Transverse colon (tissue), 4 donors: ENCODE measurements at regions not wholly inside any gene's neighbourhood (a gene's known extent, or its start where the extent isn't known, plus 50 kb on each side); places are given as distances from the start of the nearest gene placed in this dataset.

Experiments
- DNase-seq: peaks from one replicate; pipeline ENCODE4 v3.0.0-alpha.2; 2019
- H3K27ac ChIP-seq, 4 donors: fragments of 200-600 bp; sonication (generic); 2 replicates each; pipeline ENCODE4 v1.5.1; 2016 to 2018; ENCODE audit warnings: inconsistent platforms in 4 of 4
- H3K27me3 ChIP-seq: fragments of 200-600 bp; sonication (generic); 2 replicates; pipeline ENCODE4 v1.5.1; 2017; ENCODE audit warnings: inconsistent platforms
- H3K36me3 ChIP-seq, 4 donors: fragments of 200-600 bp; sonication (generic); 2 replicates each; pipeline ENCODE4 v1.5.1; 2017 to 2019; ENCODE audit warnings: inconsistent platforms in 4 of 4
- H3K4me1 ChIP-seq, 4 donors: fragments of 200-600 bp; sonication (generic); 2 replicates each; pipeline ENCODE4 v1.5.1; 2017 to 2020; ENCODE audit warnings: inconsistent platforms in 4 of 4
- H3K4me3 ChIP-seq, 4 donors: fragments of 200-600 bp; sonication (generic); 1 replicate in 1 of 4; 2 replicates in 3 of 4; pipeline versions ENCODE4 v1.5.1 to v1.6.1; 2017 to 2019; ENCODE audit warnings: inconsistent platforms in 4 of 4
- H3K9me3 ChIP-seq, 2 donors: fragments of 200-600 bp; sonication (generic); 2 replicates each; pipeline ENCODE4 v1.5.1; 2017 to 2019; ENCODE audit warnings: inconsistent platforms in 2 of 2
- EP300 ChIP-seq: sonication (generic); formaldehyde crosslinking; IDR thresholded peaks from one replicate; pipeline ENCODE4 v1.6.1; 2017; ENCODE audit warnings: antibody characterized with exemption, low read depth
- POLR2A ChIP-seq: fragments of 450-650 bp; IDR thresholded peaks from one replicate; pipeline ENCODE4 v1.6.1; 2016; ENCODE audit warnings: antibody characterized with exemption, mild to moderate bottlenecking, moderate library complexity
- POLR2AphosphoS5 ChIP-seq, 3 donors: sonication (generic); formaldehyde crosslinking; IDR thresholded peaks; one replicate each; pipeline ENCODE4 v1.6.1; 2016; ENCODE audit warnings: antibody characterized with exemption in 3 of 3
- WGBS, 2 donors: methylation state at CpG; one replicate each; pipeline ENCODE4 v1.1.5; 2018; ENCODE audit warnings: low coverage in 1 of 2; 5-methylcytosine and 5-hydroxymethylcytosine counted together
- in situ Hi-C, 4 donors: fragments of 200-750 bp; cut with MboI; loops; one replicate each; pipeline versions ENCODE4 v1.15.0 to v1.15.1; 2017; ENCODE audit warnings: low sequenced_read_pairs in 3 of 4, low pct_ligation_motif_present in 1 of 4, low pct_unique_long_range_greater_than_20kb in 1 of 4
- intact Hi-C: fragments of 100-400 bp; cut with DNase I; formaldehyde crosslinking; loops from one replicate; pipeline ENCODE4 v1.15.1; 2023; ENCODE audit warnings: low total_unique reads
- TF ChIP-seq, protein P1 (sequence below), 5 experiments: fragments of 200-600 bp in 3 of 5; fragments of 450-650 bp in 2 of 5; sonication (generic) in 3 of 5; IDR thresholded peaks; 1 replicate in 2 of 5; 2 replicates in 3 of 5; pipeline ENCODE4 v1.5.1; 2016 to 2017; ENCODE audit warnings: antibody characterized with exemption in 5 of 5, inconsistent platforms in 3 of 5, mild to moderate bottlenecking in 2 of 5, moderate library complexity in 1 of 5

- Histone ChIP-seq H3K4me3 (no peak overlapping the region), H3K4me1 (no peaks in the 10 kb centered on the region), H3K36me3 (no peaks in the 10 kb centered on the region), H3K27me3 (no peaks in the 10 kb centered on the region), H3K9me3 (no peaks in the 10 kb centered on the region), H3K27ac (no peak overlapping the region)
- no peak for TF ChIP-seq EP300
- TF ChIP-seq, protein P1, sequence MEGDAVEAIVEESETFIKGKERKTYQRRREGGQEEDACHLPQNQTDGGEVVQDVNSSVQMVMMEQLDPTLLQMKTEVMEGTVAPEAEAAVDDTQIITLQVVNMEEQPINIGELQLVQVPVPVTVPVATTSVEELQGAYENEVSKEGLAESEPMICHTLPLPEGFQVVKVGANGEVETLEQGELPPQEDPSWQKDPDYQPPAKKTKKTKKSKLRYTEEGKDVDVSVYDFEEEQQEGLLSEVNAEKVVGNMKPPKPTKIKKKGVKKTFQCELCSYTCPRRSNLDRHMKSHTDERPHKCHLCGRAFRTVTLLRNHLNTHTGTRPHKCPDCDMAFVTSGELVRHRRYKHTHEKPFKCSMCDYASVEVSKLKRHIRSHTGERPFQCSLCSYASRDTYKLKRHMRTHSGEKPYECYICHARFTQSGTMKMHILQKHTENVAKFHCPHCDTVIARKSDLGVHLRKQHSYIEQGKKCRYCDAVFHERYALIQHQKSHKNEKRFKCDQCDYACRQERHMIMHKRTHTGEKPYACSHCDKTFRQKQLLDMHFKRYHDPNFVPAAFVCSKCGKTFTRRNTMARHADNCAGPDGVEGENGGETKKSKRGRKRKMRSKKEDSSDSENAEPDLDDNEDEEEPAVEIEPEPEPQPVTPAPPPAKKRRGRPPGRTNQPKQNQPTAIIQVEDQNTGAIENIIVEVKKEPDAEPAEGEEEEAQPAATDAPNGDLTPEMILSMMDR (IDR thresholded peaks at IDR 0.05): no peak
- TF ChIP-seq POLR2A: no peak
- no peak for TF ChIP-seq POLR2AphosphoS5 (IDR thresholded peaks at IDR 0.05)
- intact Hi-C loops (no loop called here), in situ Hi-C loops (no loop called here)
- DNase-seq: no peak
- 86 to 87% methylated on average over 2 to 3 of the region's 3 CpGs for whole genome bisulfite sequencing, 2 donors
These were observed 159.2 kb upstream of the RBBP8 start for GRCh38 chr18:22773944-22774343.

GRCh38 chr18:22778996-22779395, 154.1 kb upstream of the RBBP8 start:
- intact Hi-C loops: no loop called here
- no peaks in the 10 kb centered on the region for H3K27me3 ChIP-seq
- no peak overlapping the region for H3K4me3 ChIP-seq
- no peaks in the 10 kb centered on the region for H3K36me3 ChIP-seq
- no peak overlapping the region for H3K27ac ChIP-seq
- H3K4me1 ChIP-seq: no peaks in the 10 kb centered on the region
- DNase-seq: no peak
- TF ChIP-seq POLR2A (no peak), POLR2AphosphoS5 (IDR thresholded peaks at IDR 0.05) (no peak), EP300 (no peak)
- TF ChIP-seq, protein P1 (IDR thresholded peaks at IDR 0.05): no peak
- in situ Hi-C loops: loop anchor here in 3 of 4 donors (25.0 kb wide), 2 partner anchors 608 to 633 kb away; no protein-coding TSS in a partner anchor
- 29% methylated on average over 1 of the region's 1 CpG; no CpG with 5 or more reads in 1 of the 2 donors for WGBS, 2 donors
- H3K9me3 ChIP-seq: no peaks in the 10 kb centered on the region

GRCh38 chr18:22783245-22783644, 149.9 kb upstream of the RBBP8 start:
- H3K4me3 ChIP-seq: no peak overlapping the region
- no peaks in the 10 kb centered on the region for H3K27me3 ChIP-seq
- no peak for TF ChIP-seq POLR2AphosphoS5 (IDR thresholded peaks at IDR 0.05)
- TF ChIP-seq, protein P1 (IDR thresholded peaks at IDR 0.05): no peak
- TF ChIP-seq EP300: no peak
- no peak for TF ChIP-seq POLR2A
- H3K27ac ChIP-seq: no peak overlapping the region
- H3K4me1 ChIP-seq: no peaks in the 10 kb centered on the region
- in situ Hi-C loops: loop anchor here in 3 of 4 donors (25.0 kb wide), 2 partner anchors 604 to 629 kb away; no protein-coding TSS in a partner anchor
- WGBS, 2 donors: 80 to 86% methylated on average over 1 to 3 of the region's 3 CpGs
- H3K36me3 ChIP-seq: no peaks in the 10 kb centered on the region
- H3K9me3 ChIP-seq: no peaks in the 10 kb centered on the region
- DNase-seq: no peak
- intact Hi-C loops: no loop called here

DNA sequence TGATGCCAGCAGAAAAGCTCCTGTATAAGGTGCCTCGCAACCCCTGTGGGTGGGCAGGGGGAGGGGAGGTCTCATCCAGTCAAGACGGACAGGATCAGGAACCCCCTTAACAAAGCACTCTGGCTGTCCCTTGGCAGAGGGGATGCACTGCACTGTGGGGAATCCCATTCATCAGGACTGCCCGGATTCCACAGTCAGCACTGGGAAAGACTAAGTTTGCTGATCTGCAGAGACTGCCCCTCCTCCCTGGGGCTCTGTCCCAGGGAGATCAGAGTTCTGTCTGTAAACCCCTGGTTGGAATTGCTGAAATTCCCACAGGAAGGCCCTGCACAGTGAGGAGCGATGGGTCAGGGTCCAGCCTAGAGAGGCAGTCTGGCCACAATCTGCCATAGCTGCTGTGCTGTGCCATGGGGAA, 149.5 kb upstream of the RBBP8 start:
- no peak for TF ChIP-seq EP300
- TF ChIP-seq POLR2AphosphoS5 (IDR thresholded peaks at IDR 0.05): no peak
- no peak for TF ChIP-seq POLR2A
- TF ChIP-seq, protein P1 (IDR thresholded peaks at IDR 0.05): no peak
- Histone ChIP-seq H3K4me1 (no peaks in the 10 kb centered on the region), H3K27me3 (no peaks in the 10 kb centered on the region), H3K36me3 (no peaks in the 10 kb centered on the region), H3K4me3 (no peak overlapping the region), H3K27ac (no peak overlapping the region), H3K9me3 (no peaks in the 10 kb centered on the region)
- 70% methylated on average over 4 of the region's 4 CpGs; no CpG with 5 or more reads in 1 of the 2 donors for WGBS, 2 donors
- no peak for DNase-seq
- in situ Hi-C loops: loop anchor here in 3 of 4 donors (25.0 kb wide), 2 partner anchors 604 to 629 kb away; no protein-coding TSS in a partner anchor
- intact Hi-C loops: no loop called here
